Body of pancreas (tissue), 4 donors: ENCODE measurements at regions not wholly inside any gene's neighbourhood (a gene's known extent, or its start where the extent isn't known, plus 50 kb on each side); places are given as distances from the start of the nearest gene placed in this dataset.

Experiments used
- ATAC-seq: fragments of 150-250 bp; one replicate; pipeline ENCODE4 v1.9.1; 2016
- DNase-seq, 4 donors: peaks; one replicate each; pipeline ENCODE4 v3.0.0-alpha.2; 2019
- H3K27ac ChIP-seq, 4 donors: fragments of 200-600 bp; sonication (generic); 1 replicate in 3 of 4; 2 replicates in 1 of 4; pipeline versions ENCODE4 v1.5.1 to v1.6.1; 2016 to 2019; ENCODE audit warnings: mild to moderate bottlenecking in 1 of 4, mixed read lengths in 1 of 4, moderate library complexity in 1 of 4
- H3K27me3 ChIP-seq, 2 donors: fragments of 200-600 bp; sonication (generic); one replicate each; pipeline ENCODE4 v1.6.0; 2016; ENCODE audit warnings: mild to moderate bottlenecking in 1 of 2
- H3K36me3 ChIP-seq, 2 donors: fragments of 200-600 bp; sonication (generic); replicated peaks in 1 of 2; 2 replicates each; pipeline ENCODE4 v1.5.1; 2016; ENCODE audit warnings: low read depth in 2 of 2; ENCODE audit not compliant: insufficient read depth in 1 of 2
- H3K4me1 ChIP-seq: fragments of 200-600 bp; sonication (generic); one replicate; pipeline ENCODE4 v1.6.0; 2016
- H3K4me3 ChIP-seq, 2 donors: fragments of 200-600 bp; sonication (generic); 1 replicate in 1 of 2; 2 replicates in 1 of 2; pipeline ENCODE4 v1.5.1; 2016 to 2019
- H3K9me3 ChIP-seq, 3 donors: fragments of 200-600 bp; sonication (generic); 1 replicate in 2 of 3; 2 replicates in 1 of 3; pipeline ENCODE4 v1.5.1; 2016
- POLR2A ChIP-seq, 3 donors: fragments of 450-650 bp; IDR thresholded peaks; one replicate each; pipeline ENCODE4 v1.6.1; 2016; ENCODE audit warnings: antibody characterized with exemption in 3 of 3, mild to moderate bottlenecking in 2 of 3
- WGBS, 2 donors: methylation state at CpG; one replicate each; pipeline ENCODE4 v1.1.5; 2017; 5-methylcytosine and 5-hydroxymethylcytosine counted together
- intact Hi-C: fragments of 100-400 bp; cut with DNase I; formaldehyde crosslinking; loops from one replicate; pipeline ENCODE4 v1.15.1; 2023
- TF ChIP-seq, protein P1 (sequence below), 7 experiments: fragments of 450-650 bp in 4 of 7; fragments of 200-600 bp in 3 of 7; sonication (generic) in 3 of 7; IDR thresholded peaks; one replicate each; pipeline ENCODE4 v1.5.1; 2016 to 2019; ENCODE audit warnings: antibody characterized with exemption in 7 of 7

DNA sequence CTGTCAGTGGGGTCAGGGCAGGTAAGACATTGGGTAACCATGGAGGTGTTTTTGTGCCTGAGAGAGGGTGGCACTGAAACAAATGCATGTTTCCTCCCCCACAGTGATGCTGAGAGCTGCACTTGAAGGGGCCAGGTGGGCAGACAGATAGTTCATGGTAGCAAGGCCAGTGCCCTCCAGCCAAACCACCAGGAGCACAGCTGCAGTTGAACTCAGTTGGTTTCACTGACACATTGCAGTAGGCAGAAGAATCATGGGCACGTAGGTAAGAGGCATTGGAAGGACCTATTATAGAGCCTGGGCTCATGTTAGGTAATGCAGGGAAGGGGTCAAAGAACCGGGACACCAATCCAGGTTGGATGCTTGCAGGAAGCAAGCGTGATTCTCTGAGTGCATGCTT is 93.2 kb upstream of the ARL4C start:
- H3K27ac ChIP-seq = no peak overlapping the region
- 77 to 83% methylated on average over 3 of the region's 3 CpGs for WGBS, 2 donors
- ATAC-seq = no peak

GRCh38 chr2:234588054-234588430 is 91.2 kb upstream of the ARL4C start:
- DNase-seq (no peak), ATAC-seq (no peak)
- TF ChIP-seq, protein P1, sequence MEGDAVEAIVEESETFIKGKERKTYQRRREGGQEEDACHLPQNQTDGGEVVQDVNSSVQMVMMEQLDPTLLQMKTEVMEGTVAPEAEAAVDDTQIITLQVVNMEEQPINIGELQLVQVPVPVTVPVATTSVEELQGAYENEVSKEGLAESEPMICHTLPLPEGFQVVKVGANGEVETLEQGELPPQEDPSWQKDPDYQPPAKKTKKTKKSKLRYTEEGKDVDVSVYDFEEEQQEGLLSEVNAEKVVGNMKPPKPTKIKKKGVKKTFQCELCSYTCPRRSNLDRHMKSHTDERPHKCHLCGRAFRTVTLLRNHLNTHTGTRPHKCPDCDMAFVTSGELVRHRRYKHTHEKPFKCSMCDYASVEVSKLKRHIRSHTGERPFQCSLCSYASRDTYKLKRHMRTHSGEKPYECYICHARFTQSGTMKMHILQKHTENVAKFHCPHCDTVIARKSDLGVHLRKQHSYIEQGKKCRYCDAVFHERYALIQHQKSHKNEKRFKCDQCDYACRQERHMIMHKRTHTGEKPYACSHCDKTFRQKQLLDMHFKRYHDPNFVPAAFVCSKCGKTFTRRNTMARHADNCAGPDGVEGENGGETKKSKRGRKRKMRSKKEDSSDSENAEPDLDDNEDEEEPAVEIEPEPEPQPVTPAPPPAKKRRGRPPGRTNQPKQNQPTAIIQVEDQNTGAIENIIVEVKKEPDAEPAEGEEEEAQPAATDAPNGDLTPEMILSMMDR (IDR thresholded peaks at IDR 0.05) = no peak
- no peak for TF ChIP-seq POLR2A (IDR thresholded peaks at IDR 0.05)

More for the DNA sequence above, 93.2 kb upstream of the ARL4C start:
- Histone ChIP-seq H3K4me1 (no peaks in the 10 kb centered on the region), H3K36me3 (no peaks in the 10 kb centered on the region), H3K9me3 (no peaks in the 10 kb centered on the region), H3K27me3 (no peaks in the 10 kb centered on the region), H3K4me3 (no peak overlapping the region)
- DNase-seq = no peak
- intact Hi-C loops = no loop called here
- TF ChIP-seq, protein P1 (IDR thresholded peaks at IDR 0.05) = no peak
- TF ChIP-seq POLR2A (IDR thresholded peaks at IDR 0.05) = no peak

DNA sequence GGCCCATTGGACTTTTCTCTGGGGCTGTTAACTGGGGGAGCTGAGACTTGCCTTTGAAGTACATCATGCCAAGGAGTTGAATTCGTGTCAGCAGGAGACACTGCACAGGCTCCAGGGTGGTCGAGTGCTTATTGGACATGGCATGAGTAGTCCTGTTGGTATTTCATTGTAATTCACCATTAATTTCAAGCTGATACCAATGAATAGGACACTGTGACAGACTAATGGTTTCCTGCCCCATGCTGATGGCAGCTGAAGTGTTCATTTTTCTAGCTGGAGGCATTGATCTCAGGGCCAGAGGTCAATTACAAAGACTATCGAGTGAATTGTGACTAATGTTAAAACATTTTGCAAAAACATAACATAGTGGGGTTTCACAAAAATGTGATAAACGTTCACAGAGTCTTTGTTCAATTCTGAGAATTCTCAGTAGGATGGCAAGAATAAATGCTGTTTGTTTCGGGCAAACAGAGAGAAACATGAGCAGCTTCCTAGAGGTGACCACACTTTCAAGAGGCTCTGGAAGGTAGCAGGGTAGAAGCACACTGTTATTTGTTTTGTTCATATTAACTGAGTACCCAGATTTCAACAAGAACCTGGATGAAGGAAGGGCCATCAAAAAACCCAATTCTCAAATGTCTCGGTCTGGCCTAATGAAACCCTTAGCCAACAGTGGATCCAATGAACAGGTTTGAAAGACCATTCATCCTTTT is 90.6 kb upstream of the ARL4C start:
- ATAC-seq = no peak
- Histone ChIP-seq H3K36me3 (no peaks in the 10 kb centered on the region), H3K27me3 (no peaks in the 10 kb centered on the region), H3K9me3 (no peaks in the 10 kb centered on the region), H3K4me3 (no peak overlapping the region), H3K27ac (no peak overlapping the region), H3K4me1 (no peaks in the 10 kb centered on the region)
- intact Hi-C loops = no loop called here
- WGBS, 2 donors = 74 to 79% methylated on average over 6 of the region's 6 CpGs
- DNase-seq = no peak
- TF ChIP-seq, protein P1 (IDR thresholded peaks at IDR 0.05) = no peak
- TF ChIP-seq POLR2A (IDR thresholded peaks at IDR 0.05) = no peak

More at GRCh38 chr2:234588054-234588430, 91.2 kb upstream of the ARL4C start:
- WGBS, 2 donors = 94 to 97% methylated on average over 4 of the region's 4 CpGs
- no peaks in the 10 kb centered on the region for H3K9me3 ChIP-seq
- no peak overlapping the region for H3K4me3 ChIP-seq
- H3K27ac ChIP-seq = no peak overlapping the region
- no peaks in the 10 kb centered on the region for H3K36me3 ChIP-seq
- H3K4me1 ChIP-seq = no peaks in the 10 kb centered on the region
- no peaks in the 10 kb centered on the region for H3K27me3 ChIP-seq
- intact Hi-C loops = no loop called here

DNA sequence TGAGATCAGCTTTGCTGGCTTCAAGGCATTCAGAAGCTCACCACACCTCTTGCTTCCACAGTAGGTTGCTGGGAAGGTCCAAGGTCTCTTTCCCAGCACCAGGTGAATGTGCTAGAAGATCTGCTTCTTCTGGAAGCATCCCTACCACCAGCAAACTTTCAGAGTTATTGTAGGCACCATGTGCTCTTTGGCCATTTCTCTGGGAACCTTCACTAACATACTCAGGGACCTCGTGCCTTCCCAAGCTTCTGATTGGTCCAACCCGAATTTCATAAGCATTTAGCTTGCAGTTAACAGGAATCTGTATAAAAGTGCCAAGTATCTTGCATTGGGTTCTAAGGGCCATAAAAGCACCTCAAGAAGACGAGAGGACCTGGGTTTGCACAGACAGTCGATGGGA is 86.5 kb upstream of the ARL4C start:
- TF ChIP-seq POLR2A (IDR thresholded peaks at IDR 0.05) = no peak
- TF ChIP-seq, protein P1 (IDR thresholded peaks at IDR 0.05) = no peak
- Histone ChIP-seq H3K4me3 (no peak overlapping the region), H3K27ac (no peak overlapping the region), H3K9me3 (no peaks in the 10 kb centered on the region), H3K36me3 (no peaks in the 10 kb centered on the region), H3K27me3 (no peaks in the 10 kb centered on the region), H3K4me1 (no peaks in the 10 kb centered on the region)
- intact Hi-C loops = no loop called here
- ATAC-seq = no peak
- WGBS, 2 donors = 74 to 80% methylated on average over 4 of the region's 4 CpGs
- DNase-seq = no peak

DNA sequence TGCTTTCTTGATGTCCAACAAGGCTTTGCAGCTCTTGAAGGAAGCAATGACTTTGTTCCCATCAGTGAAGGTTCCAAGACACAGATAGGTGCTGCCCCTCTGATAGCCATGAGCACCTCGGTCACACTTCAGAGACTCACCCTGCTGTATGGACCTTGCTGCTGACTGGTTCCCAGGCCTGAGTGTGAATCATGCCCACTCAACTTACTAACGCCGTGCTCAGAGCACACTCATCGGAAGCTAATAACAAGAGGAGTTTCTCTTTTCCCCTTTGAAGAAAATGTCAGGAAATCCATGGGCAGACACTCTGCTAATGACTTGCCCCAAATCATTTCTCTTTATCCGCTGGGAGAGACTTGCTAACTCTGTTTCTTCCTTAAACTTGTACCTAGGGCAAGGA is 83.8 kb upstream of the ARL4C start:
- intact Hi-C loops = no loop called here
- no peak for DNase-seq
- no peaks in the 10 kb centered on the region for H3K9me3 ChIP-seq
- no peak overlapping the region for H3K4me3 ChIP-seq
- H3K36me3 ChIP-seq = no peaks in the 10 kb centered on the region
- TF ChIP-seq POLR2A (IDR thresholded peaks at IDR 0.05) = no peak
- TF ChIP-seq, protein P1 (IDR thresholded peaks at IDR 0.05) = no peak
- no peak for ATAC-seq
- H3K27me3 ChIP-seq = no peaks in the 10 kb centered on the region
- 89 to 94% methylated on average over 5 of the region's 5 CpGs for WGBS, 2 donors
- no peaks in the 10 kb centered on the region for H3K4me1 ChIP-seq
- H3K27ac ChIP-seq = no peak overlapping the region
